ENCODE measurements at regions not wholly inside any gene's neighbourhood (a gene's known extent, or its start where the extent isn't known, plus 50 kb on each side); places are given as distances from the start of the nearest gene placed in this dataset.

GRCh38 chr10:52619052-52619451 is 153.5 kb downstream of the MBL2 start:
- Histone ChIP-seq H3K36me3 (ENCODE audit: low read depth, low read length) (no peaks in the 10 kb centered on the region), H3K9me3 (ENCODE audit: low read length) (no peaks in the 10 kb centered on the region), H3K9me2 (replicated peaks; ENCODE audit: low read length) (no peaks in the 10 kb centered on the region), H3F3A (ENCODE audit: low read length, unreplicated experiment) (no peaks in the 10 kb centered on the region), H4K20me1 (ENCODE audit: low read length) (no peaks in the 10 kb centered on the region), H3K27me3 (ENCODE audit: low read length) (no peaks in the 10 kb centered on the region), H3K4me2 (ENCODE audit: low read length) (no peak overlapping the region), H3K9ac (ENCODE audit: low read length) (no peak overlapping the region), H2AFZ (ENCODE audit: low read length) (no peak overlapping the region), H3K4me3 (ENCODE audit: low read length) (no peak overlapping the region), H3K4me1 (ENCODE audit: insufficient read depth, low read length) (peaks cover 31% of the 10 kb centered on the region), H3K79me2 (ENCODE audit: low read length) (no peaks in the 10 kb centered on the region), H3K27ac (ENCODE audit: low read length) (no peak overlapping the region)
- ChIA-PET POLR2A (ENCODE audit: unreplicated experiment) (no interaction called here), CTCF (no interaction called here)
- no TSS peak for BruUV-seq (replicated peaks)
- ATAC-seq (no peak), DNase-seq (no peak)
- no peak for TF ChIP-seq EZH2phosphoT487 (IDR thresholded peaks at IDR 0.05; ENCODE audit: borderline replicate concordance, low read length)
- no peak for TF ChIP-seq EZH2 (IDR thresholded peaks at IDR 0.05; ENCODE audit: low read length, unreplicated experiment)
- TF ChIP-seq, protein P1, sequence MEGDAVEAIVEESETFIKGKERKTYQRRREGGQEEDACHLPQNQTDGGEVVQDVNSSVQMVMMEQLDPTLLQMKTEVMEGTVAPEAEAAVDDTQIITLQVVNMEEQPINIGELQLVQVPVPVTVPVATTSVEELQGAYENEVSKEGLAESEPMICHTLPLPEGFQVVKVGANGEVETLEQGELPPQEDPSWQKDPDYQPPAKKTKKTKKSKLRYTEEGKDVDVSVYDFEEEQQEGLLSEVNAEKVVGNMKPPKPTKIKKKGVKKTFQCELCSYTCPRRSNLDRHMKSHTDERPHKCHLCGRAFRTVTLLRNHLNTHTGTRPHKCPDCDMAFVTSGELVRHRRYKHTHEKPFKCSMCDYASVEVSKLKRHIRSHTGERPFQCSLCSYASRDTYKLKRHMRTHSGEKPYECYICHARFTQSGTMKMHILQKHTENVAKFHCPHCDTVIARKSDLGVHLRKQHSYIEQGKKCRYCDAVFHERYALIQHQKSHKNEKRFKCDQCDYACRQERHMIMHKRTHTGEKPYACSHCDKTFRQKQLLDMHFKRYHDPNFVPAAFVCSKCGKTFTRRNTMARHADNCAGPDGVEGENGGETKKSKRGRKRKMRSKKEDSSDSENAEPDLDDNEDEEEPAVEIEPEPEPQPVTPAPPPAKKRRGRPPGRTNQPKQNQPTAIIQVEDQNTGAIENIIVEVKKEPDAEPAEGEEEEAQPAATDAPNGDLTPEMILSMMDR (conservative IDR thresholded peaks at IDR 0.05; ENCODE audit: low read depth, low read length), result no peak
- intact Hi-C loops (cut with micrococcal nuclease), result no loop called here

DNA sequence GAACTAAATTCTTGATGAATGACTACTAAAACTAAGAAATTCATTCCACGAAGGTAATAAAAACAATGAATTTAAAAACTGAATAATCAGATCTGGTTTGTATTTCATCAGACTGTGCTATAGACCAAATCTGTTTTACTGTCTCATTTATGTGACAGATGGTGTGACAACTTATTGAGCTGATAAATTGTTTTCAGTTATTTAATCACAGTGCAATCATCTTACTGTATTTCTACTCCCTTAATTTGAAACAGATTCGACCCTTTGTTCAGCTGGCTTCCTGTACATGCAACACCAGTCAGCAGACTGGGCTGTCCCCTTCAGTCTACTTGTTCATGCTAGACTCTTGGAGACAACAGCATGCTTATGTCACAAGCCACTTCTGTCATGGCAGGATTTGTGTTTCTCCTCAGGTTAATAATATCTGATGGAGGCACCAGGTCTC is 150.9 kb downstream of the MBL2 start:
- intact Hi-C loops (cut with micrococcal nuclease), result no loop called here
- Histone ChIP-seq H3K36me3 (ENCODE audit: low read depth, low read length) (no peaks in the 10 kb centered on the region), H3K4me3 (ENCODE audit: low read length) (no peak overlapping the region), H3F3A (ENCODE audit: low read length, unreplicated experiment) (no peaks in the 10 kb centered on the region), H3K27ac (ENCODE audit: low read length) (no peak overlapping the region), H2AFZ (ENCODE audit: low read length) (peak overlapping the region; percentile 0; the same call in 1 of the 2 replicates), H3K9me3 (ENCODE audit: low read length) (no peaks in the 10 kb centered on the region), H3K4me1 (ENCODE audit: insufficient read depth, low read length) (peaks cover 16% of the 10 kb centered on the region), H4K20me1 (ENCODE audit: low read length) (no peaks in the 10 kb centered on the region), H3K4me2 (ENCODE audit: low read length) (no peak overlapping the region), H3K79me2 (ENCODE audit: low read length) (no peaks in the 10 kb centered on the region), H3K9me2 (replicated peaks; ENCODE audit: low read length) (no peaks in the 10 kb centered on the region), H3K27me3 (ENCODE audit: low read length) (no peaks in the 10 kb centered on the region), H3K9ac (ENCODE audit: low read length) (no peak overlapping the region)
- no TSS peak for BruUV-seq (replicated peaks)
- ChIA-PET CTCF (interaction anchor here (0.6 kb wide), 1 partner anchor 55 kb away, joined by 3 read pairs; no protein-coding TSS in a partner anchor), POLR2A (ENCODE audit: unreplicated experiment) (interaction anchor here (0.7 kb wide), 1 partner anchor 42 kb away, joined by 3 read pairs; no protein-coding TSS in a partner anchor)
- TF ChIP-seq EZH2phosphoT487 (IDR thresholded peaks at IDR 0.05; ENCODE audit: borderline replicate concordance, low read length) (no peak), EZH2 (IDR thresholded peaks at IDR 0.05; ENCODE audit: low read length, unreplicated experiment) (no peak)
- TF ChIP-seq, protein P1 (conservative IDR thresholded peaks at IDR 0.05; ENCODE audit: low read depth, low read length), result no peak
- ATAC-seq, result no peak
- DNase-seq, result no peak

DNA sequence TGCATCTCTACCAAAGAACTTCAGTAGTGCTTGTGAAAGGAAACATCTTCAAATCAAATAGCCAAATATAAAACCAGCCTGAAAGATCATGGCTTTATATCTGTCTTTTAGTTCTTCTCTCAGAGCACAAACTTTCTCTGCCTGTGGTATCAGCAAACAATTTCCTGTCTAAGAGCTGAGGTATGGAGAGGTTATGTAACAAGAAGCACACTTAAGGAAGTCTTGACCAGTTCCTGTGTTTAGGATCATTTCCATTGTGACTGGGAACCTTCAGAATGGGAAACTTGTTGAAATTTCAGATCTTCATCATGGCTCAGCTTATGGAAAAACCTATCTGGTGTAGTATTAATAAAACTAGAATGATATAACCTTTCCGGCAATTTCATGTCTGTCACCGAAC is 148.8 kb downstream of the MBL2 start:
- no peak overlapping the region for H3K4me3 ChIP-seq (ENCODE audit: low read length)
- no peaks in the 10 kb centered on the region for H3F3A ChIP-seq (ENCODE audit: low read length, unreplicated experiment)
- DNase-seq, result no peak
- no peaks in the 10 kb centered on the region for H3K36me3 ChIP-seq (ENCODE audit: low read depth, low read length)
- ChIA-PET POLR2A (ENCODE audit: unreplicated experiment) (no interaction called here), CTCF (interaction anchor here (0.7 kb wide), 1 partner anchor 20 kb away, joined by 3 read pairs; no protein-coding TSS in a partner anchor)
- no peaks in the 10 kb centered on the region for H3K79me2 ChIP-seq (ENCODE audit: low read length)
- H2AFZ ChIP-seq (ENCODE audit: low read length), result no peak overlapping the region
- intact Hi-C loops (cut with micrococcal nuclease), result no loop called here
- no peak overlapping the region for H3K9ac ChIP-seq (ENCODE audit: low read length)
- no peak overlapping the region for H3K4me2 ChIP-seq (ENCODE audit: low read length)
- no peaks in the 10 kb centered on the region; the same call in 1 of the 2 replicates for H3K4me1 ChIP-seq (ENCODE audit: insufficient read depth, low read length)
- no TSS peak for BruUV-seq (replicated peaks)
- no peak for ATAC-seq
- H3K27ac ChIP-seq (ENCODE audit: low read length), result no peak overlapping the region
- no peaks in the 10 kb centered on the region for H3K27me3 ChIP-seq (ENCODE audit: low read length)
- no peaks in the 10 kb centered on the region for H3K9me3 ChIP-seq (ENCODE audit: low read length)
- TF ChIP-seq, protein P1 (conservative IDR thresholded peaks at IDR 0.05; ENCODE audit: low read depth, low read length), result no peak
- TF ChIP-seq EZH2phosphoT487 (IDR thresholded peaks at IDR 0.05; ENCODE audit: borderline replicate concordance, low read length) (no peak), EZH2 (IDR thresholded peaks at IDR 0.05; ENCODE audit: low read length, unreplicated experiment) (no peak)
- no peaks in the 10 kb centered on the region for H4K20me1 ChIP-seq (ENCODE audit: low read length)
- H3K9me2 ChIP-seq (replicated peaks; ENCODE audit: low read length), result no peaks in the 10 kb centered on the region
